Hepatocyte (in vitro differentiated cells): ENCODE measurements at regions not wholly inside any gene's neighbourhood (a gene's known extent, or its start where the extent isn't known, plus 50 kb on each side); places are given as distances from the start of the nearest gene placed in this dataset.

Source experiments
- CTCF ChIP-seq: fragments of 200-600 bp; sonication (generic); IDR thresholded peaks from 2 replicates; pipeline ENCODE4 v1.5.1; 2016; ENCODE audit warnings: antibody characterized with exemption, mild to moderate bottlenecking; ENCODE audit not compliant: poor library complexity
- EZH2 ChIP-seq: fragments of 200-600 bp; sonication (generic); IDR thresholded peaks from 2 replicates; pipeline ENCODE4 v1.6.1; 2016; ENCODE audit warnings: antibody characterized with exemption, mild to moderate bottlenecking, borderline replicate concordance

GRCh38 chr12:69000074-69000473 is 67.1 kb upstream of the CPM start:
- TF ChIP-seq CTCF (no peak), EZH2 (no peak)
